Skin epidermis (tissue), 12 donors: ENCODE measurements at regions not wholly inside any gene's neighbourhood (a gene's known extent, or its start where the extent isn't known, plus 50 kb on each side); places are given as distances from the start of the nearest gene placed in this dataset.

Experiments used
- H3K27ac ChIP-seq, 21 experiments: fragments of 200-600 bp; sonication (generic) in 11 of 21; one replicate each; pipeline ENCODE4 v1.5.0; 2020; ENCODE audit warnings: mild to moderate bottlenecking in 3 of 21, inconsistent platforms in 2 of 21, moderate library complexity in 2 of 21
- H3K4me3 ChIP-seq, 7 experiments: fragments of 200-600 bp; sonication (generic) in 2 of 7; one replicate each; pipeline ENCODE4 v1.5.0; 2020; ENCODE audit warnings: inconsistent platforms in 2 of 7, mild to moderate bottlenecking in 2 of 7, moderate library complexity in 1 of 7

GRCh38 chr16:65861131-65861731 lies 505.3 kb upstream of the CDH5 start:
- Histone ChIP-seq H3K4me3 (no peak overlapping the region), H3K27ac (no peak overlapping the region)

GRCh38 chr16:65855171-65856145 lies 511.0 kb upstream of the CDH5 start:
- H3K27ac ChIP-seq = no peak overlapping the region
- H3K4me3 ChIP-seq = no peak overlapping the region

GRCh38 chr16:65846210-65846602 lies 520.3 kb upstream of the CDH5 start:
- no peak overlapping the region for H3K27ac ChIP-seq
- no peak overlapping the region for H3K4me3 ChIP-seq

GRCh38 chr16:65845466-65846209 lies 520.9 kb upstream of the CDH5 start:
- no peak overlapping the region for H3K27ac ChIP-seq
- no peak overlapping the region for H3K4me3 ChIP-seq

GRCh38 chr16:65843941-65844340 lies 522.5 kb upstream of the CDH5 start:
- Histone ChIP-seq H3K4me3 (no peak overlapping the region), H3K27ac (no peak overlapping the region)

- Histone ChIP-seq H3K27ac (no peak overlapping the region), H3K4me3 (no peak overlapping the region)
Measured at GRCh38 chr16:65842067-65842466, 524.4 kb upstream of the CDH5 start.

- H3K4me3 ChIP-seq = no peak overlapping the region
Measured at GRCh38 chr16:65838001-65838400, 528.5 kb upstream of the CDH5 start.

GRCh38 chr16:65837464-65837863 lies 529.0 kb upstream of the CDH5 start:
- no peak overlapping the region for H3K27ac ChIP-seq
- no peak overlapping the region for H3K4me3 ChIP-seq

More at GRCh38 chr16:65838001-65838400, 528.5 kb upstream of the CDH5 start:
- no peak overlapping the region for H3K27ac ChIP-seq

GRCh38 chr16:65834688-65835087 lies 531.8 kb upstream of the CDH5 start:
- Histone ChIP-seq H3K27ac (no peak overlapping the region), H3K4me3 (no peak overlapping the region)

- Histone ChIP-seq H3K4me3 (no peak overlapping the region), H3K27ac (peak overlapping the region in 1 of 21 experiments; percentile 7)
Measured at GRCh38 chr16:65833171-65833871, 533.2 kb upstream of the CDH5 start.

- no peak overlapping the region for H3K4me3 ChIP-seq
- no peak overlapping the region for H3K27ac ChIP-seq
Measured at GRCh38 chr16:65832679-65833078, 533.8 kb upstream of the CDH5 start.

- Histone ChIP-seq H3K27ac (no peak overlapping the region), H3K4me3 (no peak overlapping the region)
Measured at GRCh38 chr16:65831903-65832666, 534.4 kb upstream of the CDH5 start.

- H3K27ac ChIP-seq = no peak overlapping the region
- H3K4me3 ChIP-seq = no peak overlapping the region
Measured at GRCh38 chr16:65829076-65829475, 537.4 kb upstream of the CDH5 start.

- no peak overlapping the region for H3K4me3 ChIP-seq
- no peak overlapping the region for H3K27ac ChIP-seq
Measured at GRCh38 chr16:65828296-65828695, 538.2 kb upstream of the CDH5 start.

- no peak overlapping the region for H3K27ac ChIP-seq
- H3K4me3 ChIP-seq = no peak overlapping the region
Measured at GRCh38 chr16:65827231-65827630, 539.3 kb upstream of the CDH5 start.

- Histone ChIP-seq H3K27ac (no peak overlapping the region), H3K4me3 (no peak overlapping the region)
Measured at GRCh38 chr16:65825191-65825856, 541.2 kb upstream of the CDH5 start.

- H3K4me3 ChIP-seq = no peak overlapping the region
Measured at GRCh38 chr16:65822148-65822547, 544.3 kb upstream of the CDH5 start.

GRCh38 chr16:65819136-65819898 lies 547.2 kb upstream of the CDH5 start:
- no peak overlapping the region for H3K27ac ChIP-seq

More at GRCh38 chr16:65822148-65822547, 544.3 kb upstream of the CDH5 start:
- no peak overlapping the region for H3K27ac ChIP-seq

More at GRCh38 chr16:65819136-65819898, 547.2 kb upstream of the CDH5 start:
- H3K4me3 ChIP-seq = no peak overlapping the region
